Activated CD4-positive, CD25-positive, alpha-beta regulatory T cell treated with anti-CD3 and anti-CD28 coated beads, Interleukin-2, amount 50 U/mL, for 24 hours (primary cell): ENCODE measurements at regions not wholly inside any gene's neighbourhood (a gene's known extent, or its start where the extent isn't known, plus 50 kb on each side); places are given as distances from the start of the nearest gene placed in this dataset.
"Not testable (repeated sequence)": the region's sequence is repeated elsewhere in the genome, so short reads cannot be mapped to it uniquely, and the experiment has no call there.

ENCODE experiments used
- ATAC-seq, 2 donors: fragments of 150-1000 bp; cut with Tn5 transposase; one replicate each; pipeline ENCODE4 v1.10.0; 2021; ENCODE audit warnings: mild to moderate bottlenecking in 1 of 2, moderate library complexity in 1 of 2

DNA sequence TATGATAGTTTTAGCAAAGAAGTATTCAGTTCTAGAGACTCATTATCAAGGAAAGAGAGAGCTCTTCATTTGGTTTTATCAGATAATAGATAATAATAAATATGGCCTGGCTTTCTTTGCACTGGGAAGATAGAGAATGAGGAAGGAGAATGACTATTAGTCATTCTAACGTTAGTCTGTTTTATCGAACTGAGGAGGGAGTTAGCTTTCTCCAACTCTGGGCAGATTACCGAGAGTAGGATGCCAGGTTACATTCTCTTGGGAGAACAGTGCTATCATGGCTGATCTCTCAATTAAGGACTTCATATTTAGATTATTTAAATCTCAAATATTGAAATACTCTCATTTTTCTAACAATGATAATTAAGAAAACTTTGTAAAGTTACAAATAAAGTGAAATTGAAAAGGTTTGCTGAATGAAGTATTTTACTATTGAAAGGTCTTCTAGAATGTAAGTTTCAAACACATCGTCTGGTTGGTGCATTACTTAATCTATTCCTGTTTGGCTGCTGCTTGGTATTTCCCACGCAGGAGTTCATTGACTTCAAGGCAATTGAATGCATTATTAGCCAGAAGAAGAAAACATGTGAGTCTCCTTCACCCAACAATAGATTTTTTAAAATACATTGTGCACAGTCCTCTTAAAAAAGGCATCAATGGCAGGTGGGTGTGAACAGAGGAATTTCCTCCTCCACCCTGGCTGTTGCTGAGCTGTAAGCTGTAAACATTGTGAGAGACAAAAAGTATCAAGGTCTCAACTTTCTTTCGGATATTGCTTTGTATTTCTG, 140.8 kb downstream of the C9orf152 start:
- ATAC-seq: no peak

DNA sequence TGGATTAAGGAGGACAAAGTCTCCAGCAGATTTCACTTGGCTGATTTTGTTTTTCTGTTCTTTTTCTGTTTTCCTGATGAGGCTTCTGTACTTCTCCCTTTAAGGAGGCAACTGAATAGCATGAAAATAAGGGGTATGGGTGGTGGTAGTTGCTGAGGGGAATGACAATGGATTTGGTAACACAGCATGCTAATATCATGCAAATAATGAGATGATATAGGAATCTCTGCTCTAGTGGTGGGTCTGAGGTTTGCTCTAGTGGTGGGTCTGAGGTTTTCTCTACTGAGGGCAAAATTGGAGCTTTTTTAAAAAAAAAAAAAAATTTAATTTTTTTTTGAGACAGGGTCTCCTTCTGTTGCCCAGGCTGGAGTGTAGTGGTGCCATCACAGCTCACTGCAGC, 139.7 kb downstream of the C9orf152 start:
- no peak for ATAC-seq

DNA sequence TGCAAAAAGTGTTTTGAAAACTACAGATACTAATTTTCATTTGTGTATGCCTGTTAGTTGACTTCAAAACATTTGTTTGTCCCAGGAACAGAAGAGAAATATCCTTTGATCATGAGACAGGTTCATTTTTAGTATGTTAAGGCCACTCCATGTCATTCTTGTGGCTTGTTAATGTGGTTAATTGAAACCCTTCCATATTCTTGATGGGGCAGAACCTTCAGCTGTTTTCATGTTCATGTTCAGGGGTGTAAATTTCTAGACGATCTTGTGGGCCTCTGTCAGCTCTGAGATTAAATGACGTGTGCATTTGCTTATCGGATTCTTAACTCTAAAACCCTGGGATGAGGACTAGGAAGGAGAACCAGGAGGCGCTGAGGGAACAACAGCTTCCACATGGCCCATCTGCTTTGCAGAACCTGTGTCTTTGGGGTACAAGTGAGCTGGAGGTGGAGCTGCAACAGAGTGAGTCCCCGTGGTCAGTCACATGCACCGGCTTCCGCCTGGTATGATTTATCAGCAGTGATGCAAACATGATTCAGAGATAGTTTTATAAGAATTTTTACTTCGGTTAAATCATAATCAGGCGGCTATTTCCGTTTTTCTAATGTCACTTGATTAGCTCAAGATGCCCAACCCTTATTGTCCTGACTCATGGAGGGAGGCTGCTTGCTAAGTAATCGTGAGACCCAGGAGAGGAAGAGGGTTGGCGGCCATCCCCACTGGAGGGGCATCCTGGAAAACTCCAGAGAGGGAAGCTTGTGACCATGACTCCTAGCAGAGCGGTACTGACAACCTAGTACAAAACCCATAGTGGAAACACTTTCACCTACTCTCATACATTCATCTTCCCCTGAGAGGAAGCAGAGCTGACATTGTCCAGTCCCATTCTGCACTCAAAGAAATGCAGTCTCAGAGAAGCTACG, 138.4 kb downstream of the C9orf152 start:
- ATAC-seq: peak; percentile 41

DNA sequence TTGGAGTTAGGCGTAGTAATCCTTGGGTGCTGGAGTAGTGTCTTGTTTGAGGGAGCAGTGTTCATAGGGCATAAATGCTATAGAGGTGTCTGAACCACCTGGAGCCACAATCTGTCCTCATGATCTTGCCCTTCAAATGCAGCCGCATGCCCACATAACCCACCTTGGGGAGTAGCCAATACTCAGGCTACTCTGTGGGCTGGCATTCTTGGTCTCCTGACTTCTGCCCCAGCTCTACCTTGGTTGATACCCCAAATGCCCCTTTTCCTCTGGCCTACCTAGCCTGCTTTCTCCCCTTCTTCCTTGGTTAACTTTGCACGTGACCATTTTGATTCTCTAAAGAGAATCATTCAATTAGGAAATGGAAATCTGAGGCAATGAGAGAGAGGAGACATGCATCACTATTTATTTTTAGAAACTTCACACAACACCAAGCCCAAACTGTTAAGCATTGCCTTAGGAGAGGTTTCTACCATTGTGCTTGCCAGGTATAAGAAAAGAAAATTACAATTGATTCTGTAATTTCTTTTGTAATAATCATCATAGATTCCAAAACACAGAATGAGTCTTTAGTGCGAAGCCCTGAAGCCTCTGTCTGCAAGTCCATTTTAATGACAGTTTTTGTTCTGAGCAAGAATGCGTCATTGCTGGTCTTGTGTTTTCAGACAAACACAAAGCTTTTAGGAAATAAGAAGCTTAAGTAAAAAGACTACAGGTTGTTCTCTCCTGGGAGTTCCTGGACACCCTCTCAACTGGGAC, 135.2 kb downstream of the C9orf152 start:
- ATAC-seq: no peak

DNA sequence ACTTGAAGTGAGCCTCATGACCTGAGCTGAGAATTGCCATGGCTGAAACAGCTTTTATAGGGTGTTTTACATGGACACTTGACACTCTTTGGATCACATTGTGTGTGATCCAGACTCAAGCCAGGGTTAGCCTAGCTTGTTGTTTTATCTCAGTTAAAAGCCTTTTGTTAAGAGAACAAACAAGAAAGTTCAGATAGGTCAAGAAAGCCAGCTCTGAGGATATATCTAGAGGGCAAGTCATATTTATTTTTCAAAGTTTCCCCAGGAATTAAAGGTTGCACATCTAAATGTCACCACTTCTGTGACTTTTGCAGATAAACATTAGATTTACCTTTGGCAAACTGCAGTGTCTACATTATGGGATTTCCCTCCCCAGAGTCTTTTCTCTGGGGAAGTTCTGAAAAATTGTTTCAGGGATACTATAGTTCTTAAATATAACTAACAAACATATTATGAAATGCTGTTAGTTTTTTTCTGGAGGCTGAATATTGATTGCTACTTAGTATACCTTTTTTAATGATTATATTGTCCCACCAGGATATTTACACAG, 134.5 kb downstream of the C9orf152 start:
- no peak for ATAC-seq

DNA sequence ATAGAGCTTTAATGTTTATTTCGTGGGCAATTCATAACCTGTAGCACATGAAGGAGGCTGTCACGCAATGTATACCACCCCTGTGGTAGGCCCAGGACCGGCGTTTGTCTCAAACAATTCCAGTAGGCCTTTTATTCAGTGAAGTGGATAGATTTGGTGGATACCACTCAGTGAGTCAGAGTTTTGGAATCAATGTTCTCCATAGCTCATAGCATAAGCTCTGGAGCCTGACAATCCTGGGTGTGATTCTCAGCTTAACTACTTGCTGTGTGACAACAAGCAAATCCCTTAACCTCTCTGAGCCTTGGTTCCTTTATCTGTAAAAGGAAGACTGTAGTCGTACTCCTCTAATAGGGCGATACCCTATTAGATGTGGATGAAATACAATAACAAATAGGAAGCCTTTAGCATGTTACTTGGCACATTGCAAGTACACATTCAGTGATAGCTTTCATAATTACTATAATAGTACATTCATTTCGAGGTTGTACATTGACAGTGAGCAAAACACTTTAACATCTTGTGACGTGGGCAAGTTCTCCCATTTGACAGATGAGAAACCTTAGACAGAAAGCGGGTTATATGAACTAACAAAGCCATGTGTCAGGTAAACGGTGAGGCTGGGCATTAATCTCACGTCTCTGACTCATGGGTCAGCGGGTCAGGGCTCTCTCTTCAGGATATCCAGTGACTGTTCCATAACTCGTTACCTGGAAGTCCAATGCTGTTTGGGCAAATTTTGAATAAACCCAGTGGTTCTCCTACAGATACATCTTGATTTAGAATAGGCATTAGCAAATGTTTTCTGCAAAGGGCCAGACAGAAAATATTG, 130.8 kb downstream of the C9orf152 start:
- ATAC-seq: peak; percentile 56 to 73

DNA sequence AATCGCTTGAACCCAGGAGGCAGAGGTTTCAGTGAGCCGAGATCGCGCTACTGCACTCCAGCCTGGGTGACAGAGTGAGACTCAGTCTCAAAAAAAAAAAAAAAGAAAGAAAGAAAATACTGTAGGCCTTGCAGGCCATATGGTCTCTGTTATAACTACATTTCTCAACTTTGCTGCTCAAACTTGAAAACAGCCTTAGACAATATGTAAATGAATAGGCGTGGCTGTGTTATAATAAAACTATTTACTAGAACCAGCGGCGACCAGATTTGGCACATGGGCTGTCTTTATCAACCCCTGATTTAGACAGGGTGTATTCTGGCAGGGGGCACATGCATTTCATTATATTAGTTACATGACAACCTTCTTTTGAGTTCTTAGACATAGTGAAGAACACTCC, 130.0 kb downstream of the C9orf152 start:
- no peak for ATAC-seq

DNA sequence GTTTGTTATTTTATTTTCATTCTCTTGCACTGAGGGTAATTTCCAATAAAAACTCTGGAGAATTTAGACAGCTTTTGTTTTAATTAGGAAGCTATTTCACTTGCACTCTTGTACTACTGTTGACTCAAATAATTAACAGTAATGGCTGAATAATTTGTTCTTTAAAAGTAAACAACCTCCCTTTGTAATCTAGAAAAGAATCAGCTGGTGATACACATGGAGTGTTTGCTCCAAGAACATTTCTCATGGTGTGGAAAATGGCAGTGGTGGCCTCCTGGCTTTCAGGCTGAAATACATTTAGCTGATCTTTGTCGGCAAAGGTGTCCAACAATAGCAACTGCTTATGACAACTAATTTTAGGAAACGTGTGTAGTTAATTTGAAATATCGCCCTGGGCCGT, 129.4 kb downstream of the C9orf152 start:
- no peak for ATAC-seq

DNA sequence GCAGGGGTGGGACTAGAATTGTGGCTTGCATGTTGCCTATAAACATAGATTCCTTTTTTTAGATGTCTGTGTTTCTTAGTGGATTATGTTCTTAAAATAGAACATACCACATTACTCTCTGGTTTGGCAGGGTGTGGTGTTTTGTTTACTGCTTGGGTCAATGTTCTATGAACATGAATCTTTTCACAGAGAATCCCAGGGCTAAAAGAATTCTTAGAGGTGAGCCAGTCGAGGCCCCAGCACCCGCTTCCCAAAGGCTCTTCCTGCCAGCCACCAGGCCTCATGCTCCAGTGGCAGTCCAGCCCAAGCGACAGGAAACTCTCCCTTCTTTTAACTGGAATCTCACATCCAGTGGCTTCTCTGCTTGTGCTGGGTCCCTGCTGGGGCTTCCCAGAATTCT, 126.6 kb downstream of the C9orf152 start:
- ATAC-seq: no peak

DNA sequence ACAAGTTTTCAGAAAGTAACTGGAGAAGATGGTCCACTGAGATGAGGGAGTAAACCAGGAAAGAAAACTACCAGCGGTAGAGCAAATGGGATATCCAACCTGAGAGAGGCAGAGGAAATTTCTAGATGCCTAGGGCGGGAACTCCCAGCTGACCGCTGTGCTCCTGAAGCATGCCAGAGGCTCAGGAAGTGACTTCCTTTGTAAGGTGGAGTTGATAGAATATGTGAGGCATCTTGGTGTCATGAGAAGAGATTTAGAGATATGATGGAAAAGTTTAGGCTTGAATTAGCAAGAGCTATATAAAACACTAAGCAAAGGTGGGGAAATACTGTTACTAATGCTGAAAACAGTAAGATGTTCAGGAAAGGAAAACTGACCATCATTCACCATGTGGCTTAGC, 124.1 kb downstream of the C9orf152 start:
- no peak for ATAC-seq

DNA sequence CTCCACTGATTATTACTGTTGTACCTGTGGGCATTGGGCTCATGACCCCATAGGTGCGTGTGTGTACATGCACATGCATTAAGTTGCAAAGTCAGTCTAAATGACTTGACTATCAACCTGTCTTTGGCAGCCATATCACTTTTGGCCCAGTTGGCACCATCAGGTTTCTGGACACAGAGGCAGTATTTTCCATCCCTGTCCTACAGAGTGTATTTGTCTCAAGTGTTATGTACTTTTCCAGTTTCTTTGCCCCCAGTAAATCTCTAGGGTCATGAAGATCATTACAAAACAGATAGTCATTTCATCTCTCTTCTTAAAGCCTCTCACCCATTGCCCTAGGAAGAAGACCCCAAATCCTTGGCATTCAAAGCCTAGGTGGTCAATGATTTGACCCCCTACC, 121.4 kb downstream of the C9orf152 start:
- no peak for ATAC-seq

DNA sequence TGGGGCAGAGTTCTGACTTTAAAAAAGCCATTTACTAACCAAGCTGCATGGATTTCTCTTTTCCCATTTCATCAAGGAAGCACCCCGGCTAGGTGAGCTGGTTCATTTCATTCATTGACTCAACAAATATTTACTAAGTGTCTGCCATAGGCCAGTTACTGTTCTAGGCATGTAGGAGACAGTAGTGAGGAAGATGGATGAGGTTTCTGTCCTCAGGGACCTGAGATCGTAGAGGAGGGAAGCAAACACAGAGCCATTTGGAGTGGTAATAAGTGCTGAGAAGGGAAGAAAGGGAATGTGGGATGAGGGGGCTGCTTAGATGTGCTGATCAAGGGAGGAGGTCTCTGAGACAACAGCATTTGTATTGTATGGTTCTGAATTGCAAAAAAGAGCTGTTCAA, 120.4 kb downstream of the C9orf152 start:
- no peak for ATAC-seq

DNA sequence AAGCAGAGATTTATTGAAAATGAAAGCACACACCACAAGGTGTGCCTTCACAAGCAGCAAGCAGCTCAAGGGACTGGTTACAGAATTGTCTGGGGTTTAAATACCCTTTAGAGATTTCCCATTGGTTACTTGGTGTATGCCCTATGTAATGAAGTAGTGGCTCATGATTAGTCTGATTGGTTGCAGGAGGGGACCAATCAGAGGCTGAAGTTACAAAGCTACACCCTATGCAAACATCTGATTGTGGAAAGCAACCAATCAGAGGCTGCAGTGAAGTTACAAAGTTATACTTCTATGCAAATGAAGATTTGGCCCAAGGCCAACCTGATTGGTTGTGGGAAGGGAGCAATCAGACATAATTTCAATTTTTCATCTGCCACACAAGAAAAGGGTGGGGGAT, 119.9 kb downstream of the C9orf152 start:
- ATAC-seq: peak in 1 of 2 donors; percentile 20

DNA sequence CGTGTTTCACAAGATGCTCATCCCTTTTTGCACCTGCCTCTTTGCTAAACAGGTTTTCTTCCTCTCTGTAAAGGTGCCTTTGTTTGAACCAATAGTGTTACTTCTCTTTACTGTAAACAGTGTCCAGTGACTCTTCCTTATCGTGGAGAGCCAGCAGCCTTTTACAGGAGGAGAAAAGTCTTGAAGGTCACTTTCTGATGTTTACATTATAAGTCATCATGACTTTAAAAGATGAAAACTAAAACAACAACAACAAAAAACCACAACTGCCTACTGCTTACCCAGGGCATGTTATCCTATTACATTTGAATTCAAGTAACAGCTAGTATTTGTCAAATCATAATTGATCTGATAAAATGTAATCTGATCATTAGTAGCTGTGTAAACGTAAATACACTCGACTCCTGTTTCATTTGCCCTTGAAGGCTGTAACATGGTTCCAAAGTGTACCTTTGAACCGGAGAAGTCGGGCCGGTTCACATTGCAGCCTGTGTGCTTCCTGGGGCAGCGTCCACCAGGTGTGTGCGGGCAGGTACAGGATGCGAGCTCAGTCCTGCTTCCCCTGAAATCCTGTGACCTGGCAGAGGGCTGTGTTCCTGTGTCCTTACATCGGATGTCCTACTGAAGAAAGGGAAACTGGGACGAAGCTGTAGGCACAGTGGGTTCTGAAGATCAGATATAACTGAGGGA, 118.1 kb downstream of the C9orf152 start:
- ATAC-seq: no peak

DNA sequence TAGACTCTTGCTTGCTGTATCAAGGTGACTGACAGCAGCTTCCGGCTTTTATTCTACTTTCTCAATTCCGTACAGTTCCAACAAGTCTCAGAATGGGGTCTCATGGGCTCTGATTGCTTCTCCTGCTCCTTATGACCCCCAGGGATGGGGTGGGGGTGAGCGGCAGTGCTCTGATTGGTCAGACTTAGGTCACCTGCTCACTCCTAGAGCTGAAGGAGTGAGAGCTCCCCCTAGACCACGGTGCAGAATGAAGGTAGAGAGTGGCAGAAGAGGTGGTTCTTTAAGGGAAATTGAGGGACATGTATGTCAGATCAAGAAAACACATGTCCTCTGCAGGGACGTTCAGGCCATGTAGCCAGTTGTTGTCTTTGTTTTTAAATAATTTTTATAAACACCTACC, 115.2 kb downstream of the C9orf152 start:
- no peak for ATAC-seq

DNA sequence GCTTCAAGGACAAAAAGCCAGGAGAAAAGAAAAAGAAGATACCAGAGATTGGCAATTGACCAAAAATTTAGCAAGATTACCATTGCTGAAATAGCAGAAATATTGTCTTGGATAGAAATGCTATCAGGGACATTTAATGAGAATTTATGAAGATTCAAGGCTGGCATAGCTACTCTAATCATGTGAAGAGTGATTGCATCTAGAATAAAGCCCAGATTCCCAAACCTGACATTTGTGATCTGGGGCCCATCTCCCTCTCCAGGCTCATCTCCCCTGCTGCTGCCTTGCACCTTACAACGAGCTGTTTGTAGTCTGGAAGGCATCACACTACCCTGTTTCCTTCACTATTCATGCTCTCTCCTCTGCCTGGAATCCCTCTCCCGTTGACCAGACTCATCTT, 114.5 kb downstream of the C9orf152 start:
- ATAC-seq: no peak

DNA sequence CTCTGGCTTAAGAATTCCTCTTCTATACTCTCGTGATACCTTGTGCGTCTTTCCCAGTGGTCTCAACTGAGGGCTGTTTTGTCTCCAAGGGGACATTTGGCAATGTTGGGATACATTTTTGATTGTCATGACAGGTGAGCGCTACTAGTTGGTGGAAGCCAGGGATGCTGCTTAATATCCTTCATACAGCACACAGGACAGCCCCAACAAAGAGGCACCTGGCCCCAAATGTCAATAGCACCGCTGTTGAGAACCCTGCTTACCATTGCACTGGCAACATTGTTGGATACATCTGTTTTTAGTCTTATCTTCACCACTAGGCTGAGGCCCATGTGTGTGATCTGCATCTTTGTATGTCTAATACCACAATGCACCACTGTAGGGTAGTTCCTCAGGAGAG, 114.1 kb downstream of the C9orf152 start:
- ATAC-seq: no peak

DNA sequence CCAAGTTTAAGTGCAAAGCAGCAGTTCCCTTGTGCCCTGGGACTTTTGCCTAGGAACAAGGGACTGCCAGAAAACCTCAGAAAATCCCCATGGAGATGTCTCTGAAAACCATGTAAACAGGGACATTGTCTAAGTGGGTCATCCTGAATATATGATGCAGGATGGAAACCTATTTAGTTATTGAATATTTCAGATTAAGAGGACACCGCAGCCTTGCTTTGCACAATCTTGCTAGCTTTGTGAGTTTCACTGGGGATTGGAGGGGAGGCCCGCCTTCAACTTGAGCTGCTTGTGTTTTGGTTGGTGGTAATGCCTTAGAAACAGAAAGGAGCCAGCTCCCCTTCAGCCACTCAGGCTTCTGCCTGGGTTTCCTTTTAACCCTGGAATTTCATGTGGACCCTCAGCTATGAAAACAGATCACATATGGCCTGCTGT, 112.8 kb downstream of the C9orf152 start:
- ATAC-seq: no peak

DNA sequence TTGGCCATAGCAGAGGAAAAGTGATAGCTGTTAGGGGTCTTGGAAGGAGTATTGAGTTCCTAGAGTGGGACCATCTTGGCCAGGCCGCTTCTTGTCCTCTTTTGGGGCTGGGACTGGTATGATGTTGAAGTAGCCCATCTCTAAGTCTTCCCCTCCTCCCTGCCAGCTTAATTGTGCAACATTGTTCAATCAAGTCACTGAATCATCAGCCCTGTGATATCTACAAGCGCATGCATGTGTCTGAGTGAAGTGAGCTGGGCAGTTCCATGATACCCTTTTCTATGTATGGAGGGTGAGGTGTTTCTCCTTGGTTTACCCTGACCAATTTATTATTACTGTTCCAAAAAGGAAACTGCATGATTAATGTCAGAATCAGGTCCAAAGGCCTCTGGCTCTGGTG, 112.2 kb downstream of the C9orf152 start:
- no peak for ATAC-seq

DNA sequence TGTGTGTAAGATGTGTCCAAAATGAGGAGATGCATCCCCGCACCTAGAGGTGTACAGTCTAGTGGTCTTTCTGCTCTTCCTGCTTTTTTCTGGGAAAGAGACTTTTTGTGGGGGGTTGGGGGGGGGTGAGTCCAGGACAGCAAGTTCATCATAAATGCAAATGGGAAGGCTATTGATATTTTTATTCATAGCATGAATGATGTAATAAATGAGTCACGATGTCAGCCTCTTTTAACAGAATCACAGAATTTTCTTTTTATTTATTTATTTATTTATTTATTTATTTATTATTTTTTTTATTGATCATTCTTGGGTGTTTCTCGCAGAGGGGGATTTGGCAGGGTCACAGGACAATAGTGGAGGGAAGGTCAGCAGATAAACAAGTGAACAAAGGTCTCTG, 111.3 kb downstream of the C9orf152 start:
- ATAC-seq: not testable (repeated sequence)
